HG02970 (cell line): ENCODE measurements at regions not wholly inside any gene's neighbourhood (a gene's known extent, or its start where the extent isn't known, plus 50 kb on each side); places are given as distances from the start of the nearest gene placed in this dataset.
A peak's percentile ranks its signal among the peaks of the same experiment; 100 is the strongest.
"Not testable (repeated sequence)": the region's sequence is repeated elsewhere in the genome, so short reads cannot be mapped to it uniquely, and the experiment has no call there.

Experiments
- ATAC-seq: cut with Tn5 transposase; IDR thresholded peaks from one replicate; pipeline ENCODE4 v1.9.1; 2021; ENCODE audit warnings: mild to moderate bottlenecking, moderate library complexity, moderate number of reproducible peaks; ENCODE audit not compliant: unreplicated experiment, low FRiP score

- peak; percentile 71 for ATAC-seq
These were observed 151.3 kb upstream of the TTC29 start for GRCh38 chr4:147096667-147097604.

- no peak for ATAC-seq
These were observed 156.0 kb upstream of the TTC29 start for GRCh38 chr4:147101678-147102077.

- ATAC-seq, result no peak
These were observed 156.9 kb upstream of the TTC29 start for GRCh38 chr4:147102596-147102995.

- no peak for ATAC-seq
These were observed 157.8 kb upstream of the TTC29 start for GRCh38 chr4:147103403-147103946.

- no peak for ATAC-seq
These were observed 159.1 kb upstream of the TTC29 start for GRCh38 chr4:147104768-147105167.

GRCh38 chr4:147108409-147108808, 162.7 kb upstream of the TTC29 start:
- no peak for ATAC-seq

- no peak for ATAC-seq
These were observed 164.1 kb upstream of the TTC29 start for GRCh38 chr4:147109800-147110199.

GRCh38 chr4:147110473-147111367, 165.1 kb upstream of the TTC29 start:
- ATAC-seq, result no peak

GRCh38 chr4:147112196-147112595, 166.5 kb upstream of the TTC29 start:
- ATAC-seq, result not testable (repeated sequence)

GRCh38 chr4:147117431-147117830, 171.8 kb upstream of the TTC29 start:
- no peak for ATAC-seq

GRCh38 chr4:147118528-147118927, 172.9 kb upstream of the TTC29 start:
- no peak for ATAC-seq

- no peak for ATAC-seq
These were observed 177.0 kb upstream of the TTC29 start for GRCh38 chr4:147122685-147123084.

- ATAC-seq, result no peak
These were observed 177.5 kb upstream of the TTC29 start for GRCh38 chr4:147123146-147123545.

- ATAC-seq, result no peak
These were observed 183.1 kb upstream of the TTC29 start for GRCh38 chr4:147128787-147129186.

- no peak for ATAC-seq
These were observed 184.0 kb upstream of the TTC29 start for GRCh38 chr4:147129687-147130086.

GRCh38 chr4:147134536-147135210, 189.0 kb upstream of the TTC29 start:
- no peak for ATAC-seq

- no peak for ATAC-seq
These were observed 190.6 kb upstream of the TTC29 start for GRCh38 chr4:147136310-147136709.

GRCh38 chr4:147136751-147137150, 191.1 kb upstream of the TTC29 start:
- ATAC-seq, result no peak

GRCh38 chr4:147137280-147137679, 191.6 kb upstream of the TTC29 start:
- no peak for ATAC-seq

- no peak for ATAC-seq
These were observed 192.5 kb upstream of the TTC29 start for GRCh38 chr4:147138171-147138570.
